BE2C (cell line): ENCODE measurements at regions not wholly inside any gene's neighbourhood (a gene's known extent, or its start where the extent isn't known, plus 50 kb on each side); places are given as distances from the start of the nearest gene placed in this dataset.

Source experiments
- DNase-seq: peaks from one replicate; pipeline ENCODE4 v3.0.0-alpha.2; 2020
- H3K27me3 ChIP-seq: fragments of 250-450 bp; sonication (Bioruptor Pico); 2 replicates; pipeline ENCODE4 v1.5.1; 2020; ENCODE audit warnings: mild to moderate bottlenecking
- H3K36me3 ChIP-seq: fragments of 250-450 bp; sonication (Bioruptor Pico); 2 replicates; pipeline ENCODE4 v1.5.1; 2020; ENCODE audit warnings: mild to moderate bottlenecking
- H3K4me1 ChIP-seq: fragments of 250-450 bp; sonication (Bioruptor Pico); 2 replicates; pipeline ENCODE4 v1.5.1; 2020
- H3K4me3 ChIP-seq: 2 replicates; pipeline ENCODE4 v1.5.1; 2011; ENCODE audit warnings: low read depth, low read length
- H3K9me3 ChIP-seq: fragments of 250-450 bp; sonication (Bioruptor Pico); 2 replicates; pipeline ENCODE4 v1.5.1; 2020
- TF ChIP-seq, protein P1 (sequence below): IDR thresholded peaks from 2 replicates; pipeline ENCODE4 v1.5.1; 2012; ENCODE audit warnings: mild to moderate bottlenecking, low read depth, low read length

DNA sequence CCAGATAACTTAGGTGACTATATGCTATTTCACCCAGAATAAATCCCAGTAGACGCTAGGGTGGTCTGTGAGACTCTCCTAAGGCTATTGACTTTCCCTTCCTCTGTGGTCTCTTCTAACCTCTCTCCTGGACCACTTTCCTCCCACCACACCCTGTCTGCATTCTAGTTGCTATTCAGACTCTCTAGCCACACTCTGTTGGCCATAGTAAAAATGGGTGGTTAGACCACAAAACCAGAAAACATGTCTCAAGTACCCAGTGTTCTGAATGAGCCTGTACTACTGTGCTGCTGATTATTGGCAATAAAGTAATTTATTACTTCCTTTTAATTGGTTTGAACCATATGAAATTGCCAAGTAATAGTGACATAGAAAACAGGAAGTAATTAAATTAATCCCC is 240.8 kb downstream of the KIF20B start:
- TF ChIP-seq, protein P1, sequence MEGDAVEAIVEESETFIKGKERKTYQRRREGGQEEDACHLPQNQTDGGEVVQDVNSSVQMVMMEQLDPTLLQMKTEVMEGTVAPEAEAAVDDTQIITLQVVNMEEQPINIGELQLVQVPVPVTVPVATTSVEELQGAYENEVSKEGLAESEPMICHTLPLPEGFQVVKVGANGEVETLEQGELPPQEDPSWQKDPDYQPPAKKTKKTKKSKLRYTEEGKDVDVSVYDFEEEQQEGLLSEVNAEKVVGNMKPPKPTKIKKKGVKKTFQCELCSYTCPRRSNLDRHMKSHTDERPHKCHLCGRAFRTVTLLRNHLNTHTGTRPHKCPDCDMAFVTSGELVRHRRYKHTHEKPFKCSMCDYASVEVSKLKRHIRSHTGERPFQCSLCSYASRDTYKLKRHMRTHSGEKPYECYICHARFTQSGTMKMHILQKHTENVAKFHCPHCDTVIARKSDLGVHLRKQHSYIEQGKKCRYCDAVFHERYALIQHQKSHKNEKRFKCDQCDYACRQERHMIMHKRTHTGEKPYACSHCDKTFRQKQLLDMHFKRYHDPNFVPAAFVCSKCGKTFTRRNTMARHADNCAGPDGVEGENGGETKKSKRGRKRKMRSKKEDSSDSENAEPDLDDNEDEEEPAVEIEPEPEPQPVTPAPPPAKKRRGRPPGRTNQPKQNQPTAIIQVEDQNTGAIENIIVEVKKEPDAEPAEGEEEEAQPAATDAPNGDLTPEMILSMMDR = no peak
- Histone ChIP-seq H3K36me3 (no peaks in the 10 kb centered on the region), H3K27me3 (no peaks in the 10 kb centered on the region), H3K4me1 (no peaks in the 10 kb centered on the region), H3K9me3 (no peaks in the 10 kb centered on the region), H3K4me3 (no peak overlapping the region)
- DNase-seq = no peak

DNA sequence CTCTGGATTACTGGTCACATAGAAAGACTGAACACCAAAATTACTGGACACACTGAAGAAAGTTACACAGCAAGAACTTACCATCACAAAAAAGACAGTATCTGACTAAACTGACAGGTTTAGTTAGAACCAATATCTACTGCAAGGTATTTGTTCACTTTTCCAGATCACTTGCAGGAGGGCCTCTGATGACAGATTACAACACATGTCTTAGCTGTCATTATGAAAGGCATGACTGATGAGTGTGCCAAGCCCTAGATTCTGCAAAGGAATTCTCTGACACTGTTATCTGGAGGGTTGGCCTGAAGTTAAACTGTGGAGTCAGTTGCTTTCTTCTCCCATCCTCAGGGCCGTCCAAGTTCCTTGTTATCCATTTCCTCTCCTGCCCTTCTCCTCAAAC is 242.7 kb downstream of the KIF20B start:
- TF ChIP-seq, protein P1 = no peak
- no peaks in the 10 kb centered on the region for H3K27me3 ChIP-seq
- no peak overlapping the region for H3K4me3 ChIP-seq
- H3K36me3 ChIP-seq = no peaks in the 10 kb centered on the region
- H3K4me1 ChIP-seq = no peaks in the 10 kb centered on the region
- DNase-seq = no peak
- no peaks in the 10 kb centered on the region for H3K9me3 ChIP-seq

DNA sequence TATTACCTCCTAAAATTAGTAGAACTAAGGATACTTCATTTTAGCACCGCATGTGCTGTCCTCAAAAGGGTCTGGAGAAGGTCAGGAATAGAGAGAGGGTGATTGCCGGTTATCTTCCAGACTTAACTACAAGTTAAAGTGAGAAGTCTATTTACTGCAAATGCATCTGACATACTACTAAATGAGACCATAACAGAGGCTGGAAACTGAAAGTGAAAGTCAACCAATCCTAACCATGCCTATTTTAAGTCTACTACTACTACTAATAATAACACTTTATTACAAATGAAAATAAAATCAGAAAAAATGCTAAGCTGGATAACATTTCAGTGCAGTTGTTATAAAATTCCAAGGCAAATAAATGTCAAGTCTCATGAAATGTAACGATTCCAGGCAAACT is 244.7 kb downstream of the KIF20B start:
- Histone ChIP-seq H3K36me3 (no peaks in the 10 kb centered on the region), H3K4me3 (no peak overlapping the region), H3K27me3 (no peaks in the 10 kb centered on the region), H3K4me1 (no peaks in the 10 kb centered on the region), H3K9me3 (no peaks in the 10 kb centered on the region)
- TF ChIP-seq, protein P1 = no peak
- DNase-seq = no peak

DNA sequence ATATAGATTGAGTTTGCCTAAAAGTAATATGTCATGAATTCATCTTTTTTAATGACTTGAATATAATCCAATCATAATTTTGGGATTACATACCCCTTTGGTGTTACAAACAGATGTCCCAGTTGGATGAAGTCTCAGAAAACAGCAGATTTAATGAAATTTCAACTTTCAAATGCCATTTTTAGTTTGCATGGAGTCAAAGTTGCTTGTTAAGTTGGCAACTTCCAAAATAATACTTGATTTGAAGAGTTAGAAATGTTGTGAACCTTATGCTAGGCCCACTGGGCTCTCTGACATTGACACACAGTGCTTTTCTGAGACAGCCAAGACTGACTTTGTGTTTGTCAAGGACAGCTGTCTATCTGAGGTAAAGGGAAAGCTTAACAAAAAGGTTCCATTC is 248.1 kb downstream of the KIF20B start:
- no peak overlapping the region for H3K4me3 ChIP-seq
- no peaks in the 10 kb centered on the region for H3K36me3 ChIP-seq
- H3K4me1 ChIP-seq = no peaks in the 10 kb centered on the region
- TF ChIP-seq, protein P1 = no peak
- no peaks in the 10 kb centered on the region for H3K9me3 ChIP-seq
- no peak for DNase-seq
- H3K27me3 ChIP-seq = no peaks in the 10 kb centered on the region

DNA sequence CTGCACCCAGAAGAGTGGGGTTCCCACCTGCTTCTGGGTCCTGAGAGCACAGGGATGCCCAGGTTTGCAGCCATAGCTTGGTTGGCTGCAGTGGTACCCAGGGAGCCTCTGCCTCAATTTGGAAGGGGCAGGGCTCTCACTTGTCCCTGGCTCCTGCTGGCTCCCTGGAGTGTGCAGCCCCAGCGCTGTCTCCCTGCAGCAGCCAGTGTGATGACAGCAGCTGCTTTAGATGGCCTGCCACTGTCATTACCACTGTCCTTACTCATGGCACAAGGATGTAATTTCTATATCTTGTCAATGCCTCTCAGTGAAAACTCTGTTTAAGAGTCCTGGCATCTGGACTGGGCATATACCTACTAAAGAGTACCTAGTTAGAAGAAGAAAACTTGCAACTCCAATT is 250.9 kb downstream of the KIF20B start:
- TF ChIP-seq, protein P1 = no peak
- H3K9me3 ChIP-seq = no peaks in the 10 kb centered on the region
- no peaks in the 10 kb centered on the region for H3K4me1 ChIP-seq
- H3K27me3 ChIP-seq = no peaks in the 10 kb centered on the region
- no peak for DNase-seq
- no peak overlapping the region for H3K4me3 ChIP-seq
- H3K36me3 ChIP-seq = no peaks in the 10 kb centered on the region

DNA sequence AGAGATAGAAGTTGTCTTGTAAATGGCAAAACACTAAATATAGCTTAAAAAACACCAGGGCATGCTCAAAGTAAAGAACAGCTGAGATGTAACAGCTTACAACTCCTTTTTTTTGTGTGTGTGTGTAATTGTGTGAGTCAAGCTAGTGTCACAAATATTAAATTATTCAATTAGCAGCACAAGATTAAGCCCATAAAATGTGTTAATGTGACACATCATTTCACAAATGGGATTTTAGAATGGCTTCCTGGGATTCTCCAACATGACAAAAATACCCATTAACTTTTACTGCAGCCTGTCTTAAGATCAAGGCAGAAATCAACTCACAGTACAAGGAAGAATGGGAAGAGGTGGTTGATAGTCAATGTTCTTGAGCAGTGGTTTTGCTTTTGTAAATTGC is 251.4 kb downstream of the KIF20B start:
- H3K4me1 ChIP-seq = no peaks in the 10 kb centered on the region
- no peaks in the 10 kb centered on the region for H3K27me3 ChIP-seq
- TF ChIP-seq, protein P1 = no peak
- no peak for DNase-seq
- H3K9me3 ChIP-seq = no peaks in the 10 kb centered on the region
- H3K4me3 ChIP-seq = no peak overlapping the region
- no peaks in the 10 kb centered on the region for H3K36me3 ChIP-seq
